GM23248 (cell line): ENCODE measurements at regions not wholly inside any gene's neighbourhood (a gene's known extent, or its start where the extent isn't known, plus 50 kb on each side); places are given as distances from the start of the nearest gene placed in this dataset.

Experiments used
- EZH2 ChIP-seq: fragments of 200-600 bp; sonication (generic); IDR thresholded peaks from 2 replicates; pipeline ENCODE4 v1.6.1; 2018; ENCODE audit warnings: antibody characterized with exemption, mild to moderate bottlenecking; ENCODE audit not compliant: insufficient read depth, poor library complexity, severe bottlenecking
- EZH2phosphoT487 ChIP-seq: fragments of 200-600 bp; sonication (generic); IDR thresholded peaks from 2 replicates; pipeline ENCODE4 v1.6.1; 2018; ENCODE audit warnings: antibody characterized with exemption, moderate library complexity, mild to moderate bottlenecking, low read depth; ENCODE audit not compliant: insufficient read depth

DNA sequence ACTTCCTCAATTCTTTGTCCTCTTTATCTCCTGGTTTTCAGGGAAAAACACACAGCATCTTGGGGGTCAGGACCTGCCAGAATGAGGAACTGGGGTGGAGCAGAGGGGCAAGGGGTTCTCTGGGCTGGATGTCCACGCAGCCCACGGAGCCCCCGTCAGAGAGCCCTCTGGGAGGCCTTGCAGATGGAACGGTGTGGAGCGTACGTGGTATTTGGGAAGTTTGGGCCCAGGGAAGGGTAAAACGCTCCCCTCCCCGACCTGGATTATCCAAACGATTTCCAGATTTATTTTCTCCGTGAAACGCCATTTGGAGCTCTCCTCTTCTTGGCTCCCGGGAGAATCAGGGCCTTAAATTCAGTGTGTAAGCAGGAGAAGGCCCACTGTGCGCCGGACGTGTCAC is 51.7 kb upstream of the ZNF536 start:
- no peak for TF ChIP-seq EZH2
- TF ChIP-seq EZH2phosphoT487, result no peak
